ENCODE measurements at regions not wholly inside any gene's neighbourhood (a gene's known extent, or its start where the extent isn't known, plus 50 kb on each side); places are given as distances from the start of the nearest gene placed in this dataset.
"Not testable (repeated sequence)": the region's sequence is repeated elsewhere in the genome, so short reads cannot be mapped to it uniquely, and the experiment has no call there.

DNA sequence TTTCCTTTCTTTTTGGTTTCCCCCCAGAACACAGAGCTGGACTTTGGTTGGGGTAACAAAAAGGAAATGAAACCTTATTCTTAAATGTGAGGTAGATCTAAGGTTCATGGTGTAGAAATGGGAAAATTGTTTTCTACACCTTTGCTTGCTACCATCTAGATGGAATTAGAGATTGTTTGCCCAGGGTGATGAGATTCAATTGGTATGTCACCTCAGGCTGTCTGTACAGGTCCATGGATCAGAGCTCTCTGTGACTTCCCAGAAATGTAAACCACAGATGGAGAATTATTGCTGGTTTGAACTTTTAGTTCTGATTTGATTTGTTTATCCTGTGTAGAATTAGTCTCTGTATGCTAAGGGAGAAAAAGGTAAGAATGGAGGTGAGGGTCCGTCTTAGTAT lies 146.7 kb downstream of the PCDH7 start:
- Mint-ChIP-seq H3K4me3 (no peak overlapping the region), H3K4me1 (ENCODE audit: low read depth) (no peaks in the 10 kb centered on the region), H3K36me3 (ENCODE audit: low read depth) (no peaks in the 10 kb centered on the region), H3K27me3 (no peaks in the 10 kb centered on the region), H3K9me3 (peaks cover 7% of the 10 kb centered on the region), H3K27ac (no peak overlapping the region)
- Histone ChIP-seq H3K36me3 (ENCODE audit: insufficient read depth, low read length) (no peaks in the 10 kb centered on the region), H3K27ac (ENCODE audit: low read depth in 1 of 2, low read length in 2 of 2) (no peak overlapping the region), H3K4me1 (ENCODE audit: insufficient read depth, low read length) (no peaks in the 10 kb centered on the region), H3K4me3 (ENCODE audit: low read length) (no peak overlapping the region), H3K27me3 (ENCODE audit: control insufficient read depth in 1 of 2, insufficient read depth in 2 of 2, low read length in 2 of 2) (no peaks in the 10 kb centered on the region), H3K9me3 (ENCODE audit: control insufficient read depth in 1 of 2, insufficient read depth in 1 of 2, low read length in 2 of 2) (peaks cover 0 to 7% of the 10 kb centered on the region in 2 experiments)
- TF ChIP-seq, protein P1, sequence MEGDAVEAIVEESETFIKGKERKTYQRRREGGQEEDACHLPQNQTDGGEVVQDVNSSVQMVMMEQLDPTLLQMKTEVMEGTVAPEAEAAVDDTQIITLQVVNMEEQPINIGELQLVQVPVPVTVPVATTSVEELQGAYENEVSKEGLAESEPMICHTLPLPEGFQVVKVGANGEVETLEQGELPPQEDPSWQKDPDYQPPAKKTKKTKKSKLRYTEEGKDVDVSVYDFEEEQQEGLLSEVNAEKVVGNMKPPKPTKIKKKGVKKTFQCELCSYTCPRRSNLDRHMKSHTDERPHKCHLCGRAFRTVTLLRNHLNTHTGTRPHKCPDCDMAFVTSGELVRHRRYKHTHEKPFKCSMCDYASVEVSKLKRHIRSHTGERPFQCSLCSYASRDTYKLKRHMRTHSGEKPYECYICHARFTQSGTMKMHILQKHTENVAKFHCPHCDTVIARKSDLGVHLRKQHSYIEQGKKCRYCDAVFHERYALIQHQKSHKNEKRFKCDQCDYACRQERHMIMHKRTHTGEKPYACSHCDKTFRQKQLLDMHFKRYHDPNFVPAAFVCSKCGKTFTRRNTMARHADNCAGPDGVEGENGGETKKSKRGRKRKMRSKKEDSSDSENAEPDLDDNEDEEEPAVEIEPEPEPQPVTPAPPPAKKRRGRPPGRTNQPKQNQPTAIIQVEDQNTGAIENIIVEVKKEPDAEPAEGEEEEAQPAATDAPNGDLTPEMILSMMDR (IDR thresholded peaks at IDR 0.05): no peak
- CTCF ChIA-PET: no interaction called here
- POLR2A ChIA-PET: no interaction called here
- no peak for ATAC-seq (ENCODE audit: poor library complexity)
- no peak for DNase-seq
- intact Hi-C loops (cut with DNase I, micrococcal nuclease): no loop called here

DNA sequence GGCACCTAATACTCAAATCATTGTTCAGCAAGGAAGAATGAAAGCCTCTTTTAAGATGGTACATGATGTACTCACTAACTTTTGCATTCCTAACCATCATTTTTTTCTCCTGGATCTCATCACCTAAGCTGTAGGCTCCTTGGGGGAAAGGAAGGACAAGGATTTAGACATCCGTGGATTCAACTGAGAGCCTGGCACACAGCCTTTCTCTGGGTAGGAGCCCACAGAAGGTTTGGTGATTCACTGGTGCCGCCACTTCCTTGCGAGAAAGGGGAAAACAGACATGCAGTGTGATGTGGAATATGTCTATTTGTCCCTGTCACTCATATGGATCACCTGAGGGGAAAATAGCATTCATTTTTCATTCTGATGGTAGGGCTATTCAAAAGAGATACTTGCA lies 147.3 kb downstream of the PCDH7 start:
- peaks cover 7% of the 10 kb centered on the region for H3K9me3 Mint-ChIP-seq
- H3K36me3 Mint-ChIP-seq (ENCODE audit: low read depth): no peaks in the 10 kb centered on the region
- no peaks in the 10 kb centered on the region for H3K27me3 Mint-ChIP-seq
- no peaks in the 10 kb centered on the region for H3K36me3 ChIP-seq (ENCODE audit: insufficient read depth, low read length)
- ATAC-seq (ENCODE audit: poor library complexity) (no peak), DNase-seq (no peak)
- no peak overlapping the region for H3K27ac Mint-ChIP-seq
- no peak overlapping the region for H3K27ac ChIP-seq (ENCODE audit: low read depth in 1 of 2, low read length in 2 of 2)
- ChIA-PET CTCF (no interaction called here), POLR2A (no interaction called here)
- H3K4me1 Mint-ChIP-seq (ENCODE audit: low read depth): no peaks in the 10 kb centered on the region
- no peaks in the 10 kb centered on the region for H3K27me3 ChIP-seq (ENCODE audit: control insufficient read depth in 1 of 2, insufficient read depth in 2 of 2, low read length in 2 of 2)
- TF ChIP-seq, protein P1 (IDR thresholded peaks at IDR 0.05): no peak
- intact Hi-C loops (cut with DNase I, micrococcal nuclease): no loop called here
- no peak overlapping the region for H3K4me3 Mint-ChIP-seq
- H3K4me1 ChIP-seq (ENCODE audit: insufficient read depth, low read length): no peaks in the 10 kb centered on the region
- H3K4me3 ChIP-seq (ENCODE audit: low read length): no peak overlapping the region
- peaks cover 0 to 7% of the 10 kb centered on the region in 2 experiments for H3K9me3 ChIP-seq (ENCODE audit: control insufficient read depth in 1 of 2, insufficient read depth in 1 of 2, low read length in 2 of 2)

DNA sequence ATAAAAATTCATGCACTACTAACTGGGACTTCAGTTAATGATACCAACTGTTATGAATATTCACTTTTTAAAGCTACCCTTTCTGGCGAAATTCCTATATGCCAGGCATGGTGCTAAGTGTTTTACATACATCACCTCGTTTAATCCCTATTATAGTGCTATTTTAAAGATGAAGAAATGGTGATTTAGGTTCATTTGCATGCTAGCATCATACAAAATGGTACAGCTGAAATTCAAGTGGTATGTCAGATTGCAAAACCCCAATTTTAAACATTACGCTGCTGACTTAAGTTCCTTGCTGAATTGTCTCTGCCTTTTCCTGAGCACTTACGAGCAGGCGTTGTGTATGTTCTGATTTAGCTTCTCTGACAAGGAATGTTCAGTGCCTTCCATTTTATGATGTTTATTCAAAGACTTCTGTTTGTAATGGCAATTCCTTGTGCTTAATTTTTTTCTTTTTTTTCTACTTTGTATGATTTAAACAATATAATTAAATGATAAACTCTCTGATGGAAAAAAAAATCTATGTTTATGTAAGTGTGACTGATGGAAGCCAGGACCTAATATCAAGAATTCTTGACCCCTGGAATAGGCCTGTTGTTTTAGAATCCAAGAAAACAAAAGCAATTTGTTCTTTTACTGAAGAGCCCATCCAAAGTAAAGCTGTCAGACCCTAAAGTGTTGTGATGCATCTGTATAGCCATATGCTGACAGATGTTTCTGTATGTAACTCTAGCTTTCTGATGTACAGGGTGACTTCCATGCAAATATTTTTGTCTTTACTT lies 148.1 kb downstream of the PCDH7 start:
- H3K9me3 Mint-ChIP-seq: peaks cover 10% of the 10 kb centered on the region

DNA sequence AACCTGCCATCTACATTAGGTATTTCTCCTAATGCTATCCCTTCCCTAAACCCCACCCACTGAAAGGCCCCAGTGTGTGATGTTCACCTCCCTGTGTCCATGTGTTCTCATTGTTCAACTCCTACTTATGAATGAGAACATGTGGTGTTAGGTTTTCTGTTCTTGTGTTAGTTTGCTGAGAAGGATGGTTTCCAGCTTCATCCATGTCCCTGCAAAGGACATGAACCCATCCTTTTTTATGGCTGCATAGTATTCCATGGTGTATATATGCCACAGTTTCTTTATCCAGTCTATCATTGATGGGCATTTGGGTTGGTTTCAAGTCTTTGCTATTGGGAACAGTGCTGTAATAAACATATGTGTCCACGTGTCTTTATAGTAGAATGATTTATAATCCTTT lies 149.2 kb downstream of the PCDH7 start:
- H3K9me3 Mint-ChIP-seq: peaks cover 10% of the 10 kb centered on the region
- H3K36me3 ChIP-seq (ENCODE audit: insufficient read depth, low read length); H3K4me1 Mint-ChIP-seq (ENCODE audit: low read depth); POLR2A ChIA-PET; H3K27ac Mint-ChIP-seq; CTCF ChIA-PET; H3K4me1 ChIP-seq (ENCODE audit: insufficient read depth, low read length); DNase-seq; H3K27me3 Mint-ChIP-seq; H3K9me3 ChIP-seq (ENCODE audit: control insufficient read depth in 1 of 2, insufficient read depth in 1 of 2, low read length in 2 of 2); H3K27ac ChIP-seq (ENCODE audit: low read depth in 1 of 2, low read length in 2 of 2); H3K27me3 ChIP-seq (ENCODE audit: control insufficient read depth in 1 of 2, insufficient read depth in 2 of 2, low read length in 2 of 2); intact Hi-C loops (cut with DNase I, micrococcal nuclease); ATAC-seq (ENCODE audit: poor library complexity); H3K4me3 ChIP-seq (ENCODE audit: low read length); H3K36me3 Mint-ChIP-seq (ENCODE audit: low read depth); H3K4me3 Mint-ChIP-seq: not testable (repeated sequence)

More for the DNA sequence above, 148.1 kb downstream of the PCDH7 start:
- TF ChIP-seq, protein P1 (IDR thresholded peaks at IDR 0.05): no peak
- CTCF ChIA-PET: no interaction called here
- H3K27me3 ChIP-seq (ENCODE audit: control insufficient read depth in 1 of 2, insufficient read depth in 2 of 2, low read length in 2 of 2): no peaks in the 10 kb centered on the region
- no peak overlapping the region for H3K4me3 Mint-ChIP-seq
- intact Hi-C loops (cut with DNase I, micrococcal nuclease): no loop called here
- H3K27me3 Mint-ChIP-seq: no peaks in the 10 kb centered on the region
- POLR2A ChIA-PET: no interaction called here
- DNase-seq (no peak), ATAC-seq (ENCODE audit: poor library complexity) (no peak)
- no peak overlapping the region for H3K4me3 ChIP-seq (ENCODE audit: low read length)
- H3K4me1 ChIP-seq (ENCODE audit: insufficient read depth, low read length): no peaks in the 10 kb centered on the region
- H3K27ac Mint-ChIP-seq: no peak overlapping the region
- H3K27ac ChIP-seq (ENCODE audit: low read depth in 1 of 2, low read length in 2 of 2): no peak overlapping the region
- no peaks in the 10 kb centered on the region for H3K4me1 Mint-ChIP-seq (ENCODE audit: low read depth)
- no peaks in the 10 kb centered on the region for H3K36me3 ChIP-seq (ENCODE audit: insufficient read depth, low read length)
- H3K36me3 Mint-ChIP-seq (ENCODE audit: low read depth): no peaks in the 10 kb centered on the region
- peaks cover 0 to 7% of the 10 kb centered on the region in 2 experiments for H3K9me3 ChIP-seq (ENCODE audit: control insufficient read depth in 1 of 2, insufficient read depth in 1 of 2, low read length in 2 of 2)
